ENCODE measurements at regions not wholly inside any gene's neighbourhood (a gene's known extent, or its start where the extent isn't known, plus 50 kb on each side); places are given as distances from the start of the nearest gene placed in this dataset.

- H3K56ac ChIP-seq (replicated peaks; ENCODE audit: insufficient read length, low read depth, low read length) = no peak overlapping the region
- H2AK5ac ChIP-seq (ENCODE audit: low read depth, low read length) = no peak overlapping the region
- H2BK120ac ChIP-seq (replicated peaks; ENCODE audit: low read depth, low read length) = no peak overlapping the region
- peak overlapping the region; percentile 48 for H3K14ac ChIP-seq (ENCODE audit: insufficient read length)
- H3K9ac ChIP-seq (replicated peaks in 1 of 4; ENCODE audit: extremely low read depth in 1 of 4, low read depth in 3 of 4, low read length in 3 of 4) = no peak overlapping the region
- WGBS, 2 experiments (ENCODE audit: extremely low coverage in 1 of 2, insufficient coverage in 1 of 2, insufficient read length in 1 of 2, insufficient replicate concordance in 2 of 2, low coverage in 1 of 2, low lambda C conversion rate in 2 of 2, missing lambda C conversion rate in 1 of 2) = 83% methylated on average over 8 of the region's 8 CpGs; no CpG with 5 or more reads in 1 of the 2 experiments
- no peaks in the 10 kb centered on the region for H3K4me1 ChIP-seq (replicated peaks in 1 of 4; ENCODE audit: control insufficient read depth in 3 of 4, insufficient read depth in 4 of 4, low read length in 3 of 4)
- H4K5ac ChIP-seq (ENCODE audit: insufficient read length, low read depth, low read length) = no peak overlapping the region
- no peak overlapping the region for H2BK5ac ChIP-seq (ENCODE audit: low read depth, low read length)
- no peak overlapping the region for H2BK12ac ChIP-seq (ENCODE audit: low read depth, low read length)
- H3K36me3 ChIP-seq (ENCODE audit: control insufficient read depth in 2 of 4, insufficient read depth in 4 of 4, low read length in 3 of 4) = no peaks in the 10 kb centered on the region
- H3K23ac ChIP-seq (ENCODE audit: insufficient read length) = no peak overlapping the region
- ChIA-PET POLR2A (ENCODE audit: partially characterized antibody) (no interaction called here), CTCF (ENCODE audit: partially characterized antibody) (no interaction called here)
- no peak overlapping the region for H3K4me3 ChIP-seq (ENCODE audit: extremely low read depth in 1 of 4, insufficient read depth in 2 of 4, low read depth in 3 of 4, low read length in 4 of 4)
- peak overlapping the region; percentile 14; the same call in 1 of the 2 replicates for H4K8ac ChIP-seq (ENCODE audit: extremely low read depth, insufficient read depth, low read length)
- no peaks in the 10 kb centered on the region for H3K27me3 ChIP-seq (replicated peaks in 1 of 4; ENCODE audit: control insufficient read depth in 3 of 4, extremely low read depth in 1 of 4, insufficient read depth in 3 of 4, low read length in 3 of 4)
- no peak overlapping the region for H2BK15ac ChIP-seq (ENCODE audit: low read length)
- H4K20me1 ChIP-seq (replicated peaks in 1 of 2; ENCODE audit: control insufficient read depth in 1 of 2, insufficient read depth in 2 of 2, low read length in 2 of 2) = no peaks in the 10 kb centered on the region
- H3K23me2 ChIP-seq (ENCODE audit: low read depth, low read length) = no peaks in the 10 kb centered on the region
- FAIRE-seq = no peak
- no peak overlapping the region for H3K4me2 ChIP-seq (ENCODE audit: insufficient read depth in 1 of 2, low read depth in 2 of 2, low read length in 2 of 2)
- H3K9me3 ChIP-seq (ENCODE audit: insufficient read depth in 2 of 2, low read depth in 1 of 2, low read length in 1 of 2) = no peaks in the 10 kb centered on the region
- H3K79me2 ChIP-seq (ENCODE audit: control insufficient read depth in 1 of 2, insufficient read depth in 2 of 2, low read length in 2 of 2) = no peaks in the 10 kb centered on the region
- H4K91ac ChIP-seq (replicated peaks; ENCODE audit: insufficient read length, low read length) = no peak overlapping the region
- no peak for DNase-seq (ENCODE audit: low read depth in 1 of 2, low spot score in 2 of 2)
- H3K27ac ChIP-seq (ENCODE audit: low read depth, low read length) = no peak overlapping the region
- H2AFZ ChIP-seq (ENCODE audit: low read length) = no peak overlapping the region
- no peaks in the 10 kb centered on the region for H3K79me1 ChIP-seq (ENCODE audit: low read depth, low read length)
- no peak overlapping the region for H3K4ac ChIP-seq (replicated peaks; ENCODE audit: insufficient read length, low read depth, low read length)
- H3K18ac ChIP-seq (ENCODE audit: extremely low read depth, low read length) = no peak overlapping the region
- H2BK20ac ChIP-seq (ENCODE audit: low read length) = no peak overlapping the region
- no peak for TF ChIP-seq CHD7 (IDR thresholded peaks at IDR 0.05; ENCODE audit: insufficient replicate concordance, low read length)
These were observed 105.8 kb downstream of the ZWINT start for GRCh38 chr10:56255298-56255697.

All from H1 (cell line).